Endothelial cell of umbilical vein (primary cell): ENCODE measurements at regions not wholly inside any gene's neighbourhood (a gene's known extent, or its start where the extent isn't known, plus 50 kb on each side); places are given as distances from the start of the nearest gene placed in this dataset.

Experiments used
- CTCF ChIP-seq, 2 donors: IDR thresholded peaks; 1 replicate in 1 of 2; 2 replicates in 1 of 2; pipeline ENCODE4 v1.5.1; 2011; ENCODE audit warnings: low read length in 2 of 2, mild to moderate bottlenecking in 2 of 2, moderate library complexity in 2 of 2, control low read depth in 1 of 2, inconsistent platforms in 1 of 2, low read depth in 1 of 2; ENCODE audit not compliant: insufficient read depth in 1 of 2; ENCODE audit errors: extremely low read depth in 1 of 2
- EZH2 ChIP-seq: IDR thresholded peaks from 2 replicates; pipeline ENCODE4 v1.6.1; 2012; ENCODE audit warnings: borderline replicate concordance, low read depth, mild to moderate bottlenecking, moderate library complexity, low read length, inconsistent platforms; ENCODE audit not compliant: severe bottlenecking
- FOS ChIP-seq: IDR thresholded peaks from 2 replicates; pipeline ENCODE4 v1.6.1; 2011; ENCODE audit warnings: mild to moderate bottlenecking, low read length, moderate library complexity, borderline replicate concordance; ENCODE audit not compliant: insufficient read depth
- GATA2 ChIP-seq: IDR thresholded peaks from 2 replicates; pipeline ENCODE4 v1.7.0; 2011; ENCODE audit warnings: low read depth, mild to moderate bottlenecking, moderate library complexity, mixed read lengths, low read length; ENCODE audit not compliant: insufficient read length, insufficient read depth
- JUN ChIP-seq: IDR thresholded peaks from 2 replicates; pipeline ENCODE4 v1.6.1; 2011; ENCODE audit warnings: borderline replicate concordance, low read depth; ENCODE audit not compliant: insufficient read length, insufficient read depth
- MAX ChIP-seq: IDR thresholded peaks from 2 replicates; pipeline ENCODE4 v1.6.1; 2011; ENCODE audit not compliant: insufficient read depth, insufficient read length
- MYC ChIP-seq: IDR thresholded peaks from one replicate; pipeline ENCODE4 v1.6.1; 2011; ENCODE audit warnings: mild to moderate bottlenecking, low read depth, low read length
- POLR2A ChIP-seq: IDR thresholded peaks from 2 replicates; pipeline ENCODE4 v1.6.1; 2012; ENCODE audit warnings: low read depth, mild to moderate bottlenecking, control low read depth, low read length
- POLR2AphosphoS5 ChIP-seq: IDR thresholded peaks from 2 replicates; pipeline ENCODE4 v1.6.1; 2012; ENCODE audit warnings: low read depth, mild to moderate bottlenecking, control low read depth, low read length, moderate library complexity; ENCODE audit not compliant: insufficient read depth

GRCh38 chr5:81881595-81881994 lies 90.2 kb upstream of the ATG10 start:
- TF ChIP-seq CTCF (IDR thresholded peaks at IDR 0.05; ENCODE audit: extremely low read depth in 1 of 2, insufficient read depth in 1 of 2, low read depth in 1 of 2, low read length in 2 of 2) (no peak), POLR2A (no peak), MAX (no peak), POLR2AphosphoS5 (no peak), FOS (no peak), EZH2 (no peak), MYC (no peak), GATA2 (no peak), JUN (no peak)
